Kidney (tissue), 13 donors: ENCODE measurements at regions not wholly inside any gene's neighbourhood (a gene's known extent, or its start where the extent isn't known, plus 50 kb on each side); places are given as distances from the start of the nearest gene placed in this dataset.

ENCODE experiments used
- DNase-seq, 5 donors: peaks; one replicate each; pipeline ENCODE4 v3.0.0-alpha.2; 2013 to 2020
- FAIRE-seq: peaks from 2 replicates; lab custom pipeline; 2012; peaks lifted over from hg19 to GRCh38; lab: Jason Lieb, UNC
- H3K27ac ChIP-seq, 2 donors: one replicate each; pipeline ENCODE4 v1.7.0; 2013; ENCODE audit warnings: low read depth in 2 of 2, low read length in 2 of 2, inconsistent platforms in 1 of 2
- H3K27me3 ChIP-seq: one replicate; pipeline ENCODE4 v1.7.1; 2013; ENCODE audit warnings: low read length, inconsistent platforms; ENCODE audit not compliant: control insufficient read depth, insufficient read depth
- H3K36me3 ChIP-seq, 3 donors: one replicate each; pipeline versions ENCODE4 v1.7.0 to v1.7.1; 2013; ENCODE audit warnings: low read length in 3 of 3, control low read depth in 1 of 3, inconsistent platforms in 1 of 3; ENCODE audit not compliant: insufficient read depth in 3 of 3, control insufficient read depth in 2 of 3
- H3K4me1 ChIP-seq, 3 donors: one replicate each; pipeline versions ENCODE4 v1.7.0 to v1.7.1; 2013; ENCODE audit warnings: low read length in 3 of 3, inconsistent platforms in 1 of 3, low read depth in 1 of 3; ENCODE audit not compliant: control insufficient read depth in 2 of 3, insufficient read depth in 2 of 3
- H3K4me3 ChIP-seq, 3 donors: one replicate each; pipeline versions ENCODE4 v1.7.0 to v1.8.1; 2013; ENCODE audit warnings: low read length in 3 of 3, control low read depth in 1 of 3, inconsistent platforms in 1 of 3
- H3K9ac ChIP-seq, 3 donors: one replicate each; pipeline versions ENCODE4 v1.7.0 to v1.7.1; 2013; ENCODE audit warnings: low read length in 3 of 3, control low read depth in 1 of 3, inconsistent platforms in 1 of 3
- H3K9me3 ChIP-seq, 3 donors: one replicate each; pipeline versions ENCODE4 v1.7.0 to v1.7.1; 2013; ENCODE audit warnings: low read length in 3 of 3, control low read depth in 1 of 3, inconsistent platforms in 1 of 3; ENCODE audit not compliant: control insufficient read depth in 2 of 3, insufficient read depth in 1 of 3
- CTCF ChIP-seq: IDR thresholded peaks from 3 replicates; pipeline ENCODE4 v1.5.1; 2012; ENCODE audit warnings: mild to moderate bottlenecking, moderate library complexity, borderline replicate concordance; ENCODE audit not compliant: insufficient read depth; ENCODE audit errors: extremely low read depth
- intact Hi-C: fragments of 100-400 bp; cut with DNase I; formaldehyde crosslinking; loops from one replicate; pipeline ENCODE4 v1.11.1; 2022
- donor health status: control.
- donor health status: control.
- donor health status: control.
- donor health status: control.
- donor health status: control.
- donor health status: DM: yes; HTN: yes; CAD: no.
- donor health status: Normal renal cell carcinoma (clear cell type).

- Histone ChIP-seq H3K4me1 (no peaks in the 10 kb centered on the region), H3K36me3 (no peaks in the 10 kb centered on the region), H3K9ac (no peak overlapping the region), H3K27me3 (no peaks in the 10 kb centered on the region), H3K27ac (no peak overlapping the region), H3K4me3 (no peak overlapping the region), H3K9me3 (no peaks in the 10 kb centered on the region)
- no peak for FAIRE-seq
- intact Hi-C loops, result no loop called here
- DNase-seq, result no peak
- no peak for TF ChIP-seq CTCF
These were observed 217.6 kb upstream of the CNTN1 start for GRCh38 chr12:40474630-40475029.

GRCh38 chr12:40499856-40500255 is 192.4 kb upstream of the CNTN1 start:
- Histone ChIP-seq H3K27ac (no peak overlapping the region), H3K9me3 (no peaks in the 10 kb centered on the region), H3K9ac (no peak overlapping the region), H3K4me1 (no peaks in the 10 kb centered on the region), H3K4me3 (no peak overlapping the region), H3K27me3 (no peaks in the 10 kb centered on the region), H3K36me3 (no peaks in the 10 kb centered on the region)
- no peak for TF ChIP-seq CTCF
- FAIRE-seq, result no peak
- DNase-seq, result no peak
- intact Hi-C loops, result no loop called here

GRCh38 chr12:40502322-40502721 is 189.9 kb upstream of the CNTN1 start:
- Histone ChIP-seq H3K4me3 (no peak overlapping the region), H3K27me3 (no peaks in the 10 kb centered on the region), H3K9ac (no peak overlapping the region), H3K4me1 (no peaks in the 10 kb centered on the region), H3K9me3 (no peaks in the 10 kb centered on the region), H3K36me3 (no peaks in the 10 kb centered on the region), H3K27ac (no peak overlapping the region)
- intact Hi-C loops, result no loop called here
- DNase-seq (no peak), FAIRE-seq (no peak)
- TF ChIP-seq CTCF, result no peak

- no peak overlapping the region for H3K27ac ChIP-seq
- H3K27me3 ChIP-seq, result no peaks in the 10 kb centered on the region
- no peak overlapping the region for H3K9ac ChIP-seq
- TF ChIP-seq CTCF, result no peak
- no peaks in the 10 kb centered on the region for H3K36me3 ChIP-seq
- H3K4me1 ChIP-seq, result no peaks in the 10 kb centered on the region
- H3K9me3 ChIP-seq, result no peaks in the 10 kb centered on the region
- intact Hi-C loops, result no loop called here
- FAIRE-seq (no peak), DNase-seq (no peak)
- H3K4me3 ChIP-seq, result no peak overlapping the region
These were observed 186.9 kb upstream of the CNTN1 start for GRCh38 chr12:40505327-40505726.
